Loucy (cell line): ENCODE measurements at regions not wholly inside any gene's neighbourhood (a gene's known extent, or its start where the extent isn't known, plus 50 kb on each side); places are given as distances from the start of the nearest gene placed in this dataset.

ENCODE experiments used
- H2AFZ ChIP-seq: fragments of 200-600 bp; sonication (generic); 2 replicates; pipeline ENCODE4 v1.6.0; 2016; ENCODE audit warnings: antibody characterized with exemption, mild to moderate bottlenecking, low read length, moderate library complexity
- H3F3A ChIP-seq: fragments of 200-600 bp; 2 replicates; pipeline ENCODE4 v1.6.0; 2016; ENCODE audit warnings: antibody characterized with exemption, low read depth, mild to moderate bottlenecking
- H3K27me3 ChIP-seq: fragments of 200-600 bp; sonication (generic); 2 replicates; pipeline ENCODE4 v1.6.1; 2014; ENCODE audit warnings: low read length, mild to moderate bottlenecking; ENCODE audit not compliant: insufficient read depth, poor library complexity, severe bottlenecking
- H3K36me3 ChIP-seq: fragments of 200-600 bp; sonication (generic); 2 replicates; pipeline ENCODE4 v1.6.1; 2016; ENCODE audit warnings: low read length; ENCODE audit not compliant: insufficient read depth
- H3K4me1 ChIP-seq: fragments of 200-600 bp; sonication (generic); 2 replicates; pipeline ENCODE4 v1.5.1; 2014; ENCODE audit warnings: low read length, mild to moderate bottlenecking; ENCODE audit not compliant: insufficient read depth, poor library complexity, severe bottlenecking
- H3K4me2 ChIP-seq: fragments of 200-600 bp; sonication (generic); 2 replicates; pipeline ENCODE4 v1.6.0; 2014; ENCODE audit warnings: antibody characterized with exemption, low read length, low read depth, mild to moderate bottlenecking; ENCODE audit not compliant: poor library complexity, severe bottlenecking
- H3K4me3 ChIP-seq: fragments of 200-600 bp; sonication (generic); 2 replicates; pipeline ENCODE4 v1.5.1; 2014; ENCODE audit warnings: low read length, mild to moderate bottlenecking, mixed read lengths; ENCODE audit not compliant: poor library complexity, severe bottlenecking
- H3K79me2 ChIP-seq: fragments of 200-600 bp; sonication (generic); 2 replicates; pipeline ENCODE4 v1.6.1; 2014; ENCODE audit warnings: low read length; ENCODE audit not compliant: insufficient read depth
- H3K9ac ChIP-seq: fragments of 200-600 bp; sonication (generic); 2 replicates; pipeline ENCODE4 v1.6.0; 2014; ENCODE audit warnings: mild to moderate bottlenecking, low read depth, low read length, moderate library complexity; ENCODE audit not compliant: poor library complexity, severe bottlenecking
- H3K9me2 ChIP-seq: fragments of 200-600 bp; sonication (generic); replicated peaks from 2 replicates; pipeline ENCODE4 v1.6.1; 2016; ENCODE audit warnings: low read depth, low read length, mixed read lengths
- H3K9me3 ChIP-seq: fragments of 200-600 bp; sonication (generic); 2 replicates; pipeline ENCODE4 v1.6.1; 2014; ENCODE audit warnings: mild to moderate bottlenecking, antibody characterized with exemption, low read length, low read depth; ENCODE audit not compliant: insufficient read depth
- H4K20me1 ChIP-seq: fragments of 200-600 bp; sonication (generic); 2 replicates; pipeline ENCODE4 v1.6.0; 2014; ENCODE audit warnings: antibody characterized with exemption, low read length, mild to moderate bottlenecking; ENCODE audit not compliant: insufficient read depth, poor library complexity, severe bottlenecking
- CTCF ChIP-seq: fragments of 200-600 bp; sonication (generic); conservative IDR thresholded peaks from 2 replicates; pipeline ENCODE4 v1.5.1; 2014; ENCODE audit warnings: mild to moderate bottlenecking, antibody characterized with exemption, low read length
- EZH2phosphoT487 ChIP-seq: fragments of 200-600 bp; IDR thresholded peaks from 2 replicates; pipeline ENCODE4 v1.6.1; 2018; ENCODE audit warnings: antibody characterized with exemption, mild to moderate bottlenecking, moderate library complexity, borderline replicate concordance

GRCh38 chr11:11065396-11065795 is 207.5 kb upstream of the ZBED5 start:
- no peaks in the 10 kb centered on the region for H3K4me1 ChIP-seq
- no peak overlapping the region for H2AFZ ChIP-seq
- TF ChIP-seq EZH2phosphoT487 (no peak), CTCF (no peak)
- H3K9me2 ChIP-seq = no peaks in the 10 kb centered on the region
- no peak overlapping the region for H3K4me2 ChIP-seq
- H3K4me3 ChIP-seq = no peak overlapping the region
- no peak overlapping the region for H3K9ac ChIP-seq
- no peaks in the 10 kb centered on the region for H3K36me3 ChIP-seq
- H3K27me3 ChIP-seq = no peaks in the 10 kb centered on the region
- H3K79me2 ChIP-seq = no peaks in the 10 kb centered on the region
- no peaks in the 10 kb centered on the region for H4K20me1 ChIP-seq
- no peaks in the 10 kb centered on the region for H3K9me3 ChIP-seq
- no peaks in the 10 kb centered on the region for H3F3A ChIP-seq

DNA sequence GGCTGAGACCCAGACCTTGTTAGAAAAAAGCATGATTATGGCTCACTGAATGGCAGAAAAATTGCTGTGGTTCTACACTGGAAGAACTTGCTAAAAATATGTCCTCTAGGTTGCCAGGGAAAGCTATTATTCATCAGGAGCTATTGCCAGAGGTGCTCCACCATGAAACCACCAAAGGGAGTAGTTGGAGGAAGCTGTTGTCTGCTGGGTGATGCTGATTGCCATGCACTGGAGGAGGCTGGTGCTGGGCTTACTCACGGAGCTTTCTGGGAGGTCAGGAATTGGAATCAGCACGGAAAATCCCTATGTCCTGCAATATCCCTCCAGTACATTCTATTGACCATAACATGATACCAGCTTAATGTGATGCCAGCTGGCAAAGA is 199.6 kb upstream of the ZBED5 start:
- no peaks in the 10 kb centered on the region for H3K36me3 ChIP-seq
- H3K9me2 ChIP-seq = no peaks in the 10 kb centered on the region
- no peak overlapping the region for H3K4me3 ChIP-seq
- H2AFZ ChIP-seq = no peak overlapping the region
- no peaks in the 10 kb centered on the region for H3K79me2 ChIP-seq
- no peak overlapping the region for H3K9ac ChIP-seq
- peaks cover 6% of the 10 kb centered on the region for H3K27me3 ChIP-seq
- no peaks in the 10 kb centered on the region for H3K9me3 ChIP-seq
- H3K4me2 ChIP-seq = no peak overlapping the region
- no peaks in the 10 kb centered on the region for H4K20me1 ChIP-seq
- no peaks in the 10 kb centered on the region for H3F3A ChIP-seq
- no peaks in the 10 kb centered on the region for H3K4me1 ChIP-seq
- no peak for TF ChIP-seq CTCF
- TF ChIP-seq EZH2phosphoT487 = no peak

DNA sequence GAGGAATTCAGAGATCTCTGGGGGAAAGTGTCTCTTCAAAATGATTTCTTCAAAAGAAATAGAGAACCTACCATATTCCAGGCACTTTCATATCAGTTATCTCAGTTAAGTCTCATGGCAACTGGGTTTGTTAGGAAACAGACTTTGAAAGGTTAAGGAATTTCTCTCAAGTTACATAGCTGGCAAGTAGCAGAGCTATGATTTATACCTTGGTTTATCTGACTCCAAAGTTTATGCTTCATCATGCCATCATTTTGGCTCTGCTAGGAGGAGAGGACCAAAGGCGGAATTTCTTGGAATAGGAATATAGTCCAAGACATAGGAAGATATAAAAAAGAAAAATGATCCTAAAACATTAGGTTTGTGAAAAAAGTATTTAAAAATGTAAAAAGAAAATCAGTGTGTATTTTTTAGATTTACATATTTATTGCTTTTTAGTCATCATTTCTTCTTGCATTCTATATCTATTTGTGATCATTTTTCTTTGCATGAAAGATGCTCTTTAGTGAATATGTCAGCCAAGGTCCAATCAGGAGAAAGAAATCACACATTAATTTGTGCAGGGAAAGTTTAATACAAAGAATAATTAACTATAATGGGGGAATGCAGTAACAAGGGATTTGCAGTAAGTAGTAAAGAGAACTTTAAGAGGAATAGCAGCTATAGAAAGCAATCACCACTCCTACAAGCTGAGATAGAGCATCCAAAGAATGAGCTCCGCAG is 199.1 kb upstream of the ZBED5 start:
- H3F3A ChIP-seq = no peaks in the 10 kb centered on the region
- no peak overlapping the region for H3K9ac ChIP-seq
- TF ChIP-seq EZH2phosphoT487 = no peak
- TF ChIP-seq CTCF = no peak
- no peaks in the 10 kb centered on the region for H3K9me3 ChIP-seq
- peaks cover 6% of the 10 kb centered on the region for H3K27me3 ChIP-seq
- no peaks in the 10 kb centered on the region for H3K4me1 ChIP-seq
- H3K4me3 ChIP-seq = no peak overlapping the region
- H3K9me2 ChIP-seq = no peaks in the 10 kb centered on the region
- H3K36me3 ChIP-seq = no peaks in the 10 kb centered on the region
- no peak overlapping the region for H3K4me2 ChIP-seq
- no peaks in the 10 kb centered on the region for H4K20me1 ChIP-seq
- no peaks in the 10 kb centered on the region for H3K79me2 ChIP-seq
- no peak overlapping the region for H2AFZ ChIP-seq
